ENCODE measurements at regions not wholly inside any gene's neighbourhood (a gene's known extent, or its start where the extent isn't known, plus 50 kb on each side); places are given as distances from the start of the nearest gene placed in this dataset.

DNA sequence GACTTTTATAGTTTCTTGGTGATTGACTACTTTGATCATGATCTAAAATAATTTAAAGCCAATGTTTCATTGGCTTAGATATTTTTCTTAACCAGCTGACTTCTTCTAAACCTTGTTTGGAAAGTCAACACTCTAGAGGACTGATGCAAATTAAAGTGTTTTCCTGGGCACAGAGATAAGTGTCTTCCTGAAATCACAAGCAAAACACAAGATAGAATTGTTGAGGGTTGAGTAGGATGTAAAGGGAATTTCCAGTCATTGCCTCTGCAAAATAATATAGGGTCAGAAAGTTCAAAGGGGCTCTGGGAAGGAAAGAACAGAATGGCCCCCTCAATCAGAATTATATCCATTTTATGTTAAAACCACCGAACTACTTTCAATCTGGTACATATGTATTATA, 156.3 kb upstream of the LRIG3 start:
- Histone ChIP-seq H3K79me2 (ENCODE audit: insufficient read depth, low read length) (no peaks in the 10 kb centered on the region), H3K4me1 (ENCODE audit: insufficient read depth, low read length) (peaks cover 2% of the 10 kb centered on the region), H4K20me1 (ENCODE audit: insufficient read depth, low read length) (no peaks in the 10 kb centered on the region), H3K4me2 (ENCODE audit: insufficient read depth, low read length) (no peak overlapping the region), H3K4me3 (ENCODE audit: insufficient read depth, low read length) (no peak overlapping the region), H3K9me3 (ENCODE audit: low read depth, low read length) (no peaks in the 10 kb centered on the region), H3K27me3 (ENCODE audit: insufficient read depth, low read length) (no peaks in the 10 kb centered on the region), H3K27ac (ENCODE audit: low read depth, low read length) (no peak overlapping the region), H2AFZ (ENCODE audit: low read length) (no peak overlapping the region), H3K36me3 (ENCODE audit: insufficient read depth, low read length) (no peaks in the 10 kb centered on the region)
- DNase-seq (ENCODE audit: insufficient read length, low spot score, missing footprints), result no peak
- TF ChIP-seq, protein P1, sequence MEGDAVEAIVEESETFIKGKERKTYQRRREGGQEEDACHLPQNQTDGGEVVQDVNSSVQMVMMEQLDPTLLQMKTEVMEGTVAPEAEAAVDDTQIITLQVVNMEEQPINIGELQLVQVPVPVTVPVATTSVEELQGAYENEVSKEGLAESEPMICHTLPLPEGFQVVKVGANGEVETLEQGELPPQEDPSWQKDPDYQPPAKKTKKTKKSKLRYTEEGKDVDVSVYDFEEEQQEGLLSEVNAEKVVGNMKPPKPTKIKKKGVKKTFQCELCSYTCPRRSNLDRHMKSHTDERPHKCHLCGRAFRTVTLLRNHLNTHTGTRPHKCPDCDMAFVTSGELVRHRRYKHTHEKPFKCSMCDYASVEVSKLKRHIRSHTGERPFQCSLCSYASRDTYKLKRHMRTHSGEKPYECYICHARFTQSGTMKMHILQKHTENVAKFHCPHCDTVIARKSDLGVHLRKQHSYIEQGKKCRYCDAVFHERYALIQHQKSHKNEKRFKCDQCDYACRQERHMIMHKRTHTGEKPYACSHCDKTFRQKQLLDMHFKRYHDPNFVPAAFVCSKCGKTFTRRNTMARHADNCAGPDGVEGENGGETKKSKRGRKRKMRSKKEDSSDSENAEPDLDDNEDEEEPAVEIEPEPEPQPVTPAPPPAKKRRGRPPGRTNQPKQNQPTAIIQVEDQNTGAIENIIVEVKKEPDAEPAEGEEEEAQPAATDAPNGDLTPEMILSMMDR (IDR thresholded peaks at IDR 0.05; ENCODE audit: extremely low read depth, low read depth, low read length), result no peak

DNA sequence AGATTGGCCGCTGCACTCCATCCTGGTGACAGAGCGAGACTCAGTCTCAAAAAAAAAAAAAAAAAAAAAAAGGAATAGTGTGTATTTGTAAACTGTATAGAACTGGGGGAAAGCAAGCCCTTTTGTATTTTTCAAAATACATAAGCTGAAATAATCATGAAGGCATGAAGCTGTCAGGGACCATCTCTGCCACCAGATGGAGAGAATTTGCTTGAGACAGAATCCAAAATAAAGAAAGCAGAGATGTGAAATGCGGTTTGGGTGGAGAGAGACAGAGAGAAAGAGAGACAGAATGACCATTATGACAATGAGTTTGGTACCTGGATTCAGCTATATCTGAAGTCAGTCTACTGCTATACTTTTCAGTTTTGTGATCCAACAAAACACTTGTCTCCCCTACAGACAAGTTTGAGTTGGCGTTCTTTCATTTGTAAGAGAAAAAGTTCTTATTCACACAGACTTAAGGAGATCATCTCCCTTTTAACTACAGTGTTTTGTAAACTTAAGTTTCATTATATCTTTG, 155.7 kb upstream of the LRIG3 start:
- Histone ChIP-seq H3K27ac (ENCODE audit: low read depth, low read length) (no peak overlapping the region), H3K4me2 (ENCODE audit: insufficient read depth, low read length) (no peak overlapping the region), H3K79me2 (ENCODE audit: insufficient read depth, low read length) (no peaks in the 10 kb centered on the region), H2AFZ (ENCODE audit: low read length) (no peak overlapping the region), H3K36me3 (ENCODE audit: insufficient read depth, low read length) (no peaks in the 10 kb centered on the region), H4K20me1 (ENCODE audit: insufficient read depth, low read length) (no peaks in the 10 kb centered on the region), H3K4me1 (ENCODE audit: insufficient read depth, low read length) (peaks cover 5% of the 10 kb centered on the region), H3K4me3 (ENCODE audit: insufficient read depth, low read length) (no peak overlapping the region), H3K27me3 (ENCODE audit: insufficient read depth, low read length) (no peaks in the 10 kb centered on the region), H3K9me3 (ENCODE audit: low read depth, low read length) (no peaks in the 10 kb centered on the region)
- TF ChIP-seq, protein P1 (IDR thresholded peaks at IDR 0.05; ENCODE audit: extremely low read depth, low read depth, low read length), result peak; percentile 11
- no peak for DNase-seq (ENCODE audit: insufficient read length, low spot score, missing footprints)

DNA sequence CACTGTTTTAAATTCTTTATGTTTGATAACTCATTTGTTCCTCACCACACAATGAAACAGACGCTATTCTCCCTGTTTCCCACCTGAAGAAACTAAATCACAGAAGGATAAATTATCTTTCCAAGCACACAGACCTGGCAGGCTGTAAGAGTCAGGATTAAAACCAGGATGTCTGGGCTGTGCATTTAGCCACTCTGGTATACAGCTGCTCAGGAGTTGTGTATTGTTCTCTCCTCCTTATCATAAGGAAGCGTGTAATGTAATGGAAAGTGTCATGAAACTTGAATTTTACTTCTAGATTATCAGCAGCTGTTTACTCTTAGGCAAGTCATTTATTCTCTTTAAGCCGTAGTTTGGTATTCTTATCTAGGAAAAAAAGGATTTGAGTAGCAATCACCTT, 154.8 kb upstream of the LRIG3 start:
- H3K4me1 ChIP-seq (ENCODE audit: insufficient read depth, low read length), result peaks cover 14% of the 10 kb centered on the region
- no peak overlapping the region for H3K4me2 ChIP-seq (ENCODE audit: insufficient read depth, low read length)
- no peak overlapping the region for H3K27ac ChIP-seq (ENCODE audit: low read depth, low read length)
- H3K27me3 ChIP-seq (ENCODE audit: insufficient read depth, low read length), result no peaks in the 10 kb centered on the region
- TF ChIP-seq, protein P1 (IDR thresholded peaks at IDR 0.05; ENCODE audit: extremely low read depth, low read depth, low read length), result no peak
- H2AFZ ChIP-seq (ENCODE audit: low read length), result no peak overlapping the region
- H3K36me3 ChIP-seq (ENCODE audit: insufficient read depth, low read length), result no peaks in the 10 kb centered on the region
- H3K9me3 ChIP-seq (ENCODE audit: low read depth, low read length), result no peaks in the 10 kb centered on the region
- H3K79me2 ChIP-seq (ENCODE audit: insufficient read depth, low read length), result no peaks in the 10 kb centered on the region
- H4K20me1 ChIP-seq (ENCODE audit: insufficient read depth, low read length), result no peaks in the 10 kb centered on the region
- no peak for DNase-seq (ENCODE audit: insufficient read length, low spot score, missing footprints)
- no peak overlapping the region for H3K4me3 ChIP-seq (ENCODE audit: insufficient read depth, low read length)

DNA sequence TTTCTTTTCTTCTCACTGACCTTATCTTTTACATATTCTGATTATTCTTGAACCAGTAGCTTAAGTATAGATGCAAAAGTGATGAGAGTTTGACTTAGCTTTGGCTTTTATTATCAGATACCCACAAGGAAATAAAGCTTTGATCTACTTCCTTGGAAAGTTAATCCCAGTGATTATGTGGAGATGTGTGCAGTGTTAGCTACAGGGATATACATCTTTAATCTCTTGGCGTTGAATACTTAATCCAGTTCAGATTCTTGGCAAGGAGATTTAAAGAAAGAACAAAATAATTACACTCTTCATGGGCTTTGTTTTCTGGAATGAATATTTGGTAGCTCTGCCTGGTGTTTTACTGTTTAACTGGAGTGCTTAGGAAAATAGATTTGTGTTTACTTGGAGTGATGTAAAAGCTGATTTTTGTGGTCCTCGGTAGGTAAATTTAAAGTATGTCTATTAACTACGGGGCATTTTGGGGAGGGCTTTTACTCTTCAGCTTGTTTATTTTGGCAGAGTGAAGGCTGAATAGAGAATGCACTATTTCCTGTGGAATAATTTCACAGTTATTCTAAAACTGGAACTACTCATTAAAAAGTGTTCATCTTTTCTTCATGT, 150.1 kb upstream of the LRIG3 start:
- Histone ChIP-seq H4K20me1 (ENCODE audit: insufficient read depth, low read length) (no peaks in the 10 kb centered on the region), H3K4me2 (ENCODE audit: insufficient read depth, low read length) (peak overlapping the region; percentile 30), H3K4me1 (ENCODE audit: insufficient read depth, low read length) (peaks cover 18% of the 10 kb centered on the region), H3K4me3 (ENCODE audit: insufficient read depth, low read length) (no peak overlapping the region), H3K27ac (ENCODE audit: low read depth, low read length) (no peak overlapping the region), H3K79me2 (ENCODE audit: insufficient read depth, low read length) (no peaks in the 10 kb centered on the region), H3K27me3 (ENCODE audit: insufficient read depth, low read length) (no peaks in the 10 kb centered on the region), H3K36me3 (ENCODE audit: insufficient read depth, low read length) (no peaks in the 10 kb centered on the region), H2AFZ (ENCODE audit: low read length) (peak overlapping the region; percentile 58), H3K9me3 (ENCODE audit: low read depth, low read length) (no peaks in the 10 kb centered on the region)
- TF ChIP-seq, protein P1 (IDR thresholded peaks at IDR 0.05; ENCODE audit: extremely low read depth, low read depth, low read length), result no peak
- no peak for DNase-seq (ENCODE audit: insufficient read length, low spot score, missing footprints)

Measured in osteoblast (primary cell).